M059J (cell line): ENCODE measurements at regions not wholly inside any gene's neighbourhood (a gene's known extent, or its start where the extent isn't known, plus 50 kb on each side); places are given as distances from the start of the nearest gene placed in this dataset.
"Not testable (repeated sequence)": the region's sequence is repeated elsewhere in the genome, so short reads cannot be mapped to it uniquely, and the experiment has no call there.

ENCODE experiments used
- DNase-seq: peaks from one replicate; pipeline ENCODE4 v3.0.0-alpha.2; 2012; ENCODE audit warnings: low read depth

DNA sequence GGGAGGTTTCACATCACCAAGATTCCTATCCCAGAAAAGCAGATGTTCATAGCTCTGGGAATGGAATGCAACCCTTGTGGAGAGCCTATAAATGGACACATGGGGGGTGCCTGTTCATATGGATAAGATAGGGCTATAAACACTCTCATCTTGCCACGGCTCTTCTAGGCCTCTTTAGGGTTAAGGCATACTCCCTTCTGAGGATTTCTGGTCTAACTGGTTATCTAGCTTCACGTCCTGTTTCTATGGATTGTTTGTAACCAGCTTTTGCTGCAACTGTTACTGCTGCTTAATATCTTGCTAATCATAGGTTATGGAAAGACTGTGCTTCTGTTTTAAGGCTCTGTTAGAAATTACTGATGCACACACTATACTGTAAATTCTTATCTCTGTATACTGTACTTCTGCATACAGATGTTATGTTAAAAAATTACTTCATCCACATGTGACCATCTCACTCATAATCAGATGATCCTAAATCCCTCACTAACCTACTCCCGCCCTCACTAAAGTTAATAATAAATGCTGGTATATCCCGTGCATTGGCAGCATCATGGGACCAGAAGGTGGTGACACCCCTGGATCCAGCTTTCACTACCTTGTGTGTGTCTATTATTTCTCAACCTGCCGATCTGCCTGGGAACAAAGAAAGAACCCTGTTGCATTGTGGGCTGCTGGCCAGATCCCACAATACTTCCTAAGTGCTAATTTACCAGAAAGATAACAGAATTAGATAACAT is 68.7 kb downstream of the PRKAB2 start:
- not testable (repeated sequence) for DNase-seq

DNA sequence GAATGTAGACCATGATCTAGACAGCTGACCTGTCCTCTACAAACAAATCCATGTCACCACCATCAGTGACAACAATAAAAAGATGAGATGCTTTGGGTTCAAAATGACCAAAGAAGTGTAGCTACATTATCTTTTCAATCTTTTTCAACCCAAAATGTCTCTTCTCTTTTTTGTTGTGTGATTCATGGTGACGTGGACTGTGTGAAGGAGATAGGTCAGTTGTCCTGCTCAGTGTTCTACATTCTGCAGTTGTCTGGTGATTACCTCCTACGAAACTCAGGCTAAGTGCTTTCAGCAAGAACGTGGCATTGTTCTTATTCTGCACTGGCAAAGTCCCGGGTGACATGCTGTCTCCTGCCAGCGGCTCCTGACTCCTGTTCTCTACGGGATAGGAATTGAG is 73.1 kb downstream of the PRKAB2 start:
- peak; percentile 54 for DNase-seq

- peak; percentile 46 for DNase-seq
Observed at GRCh38 chr1:147098338-147098973, 73.8 kb downstream of the PRKAB2 start.

GRCh38 chr1:147095691-147096090 is 76.6 kb downstream of the PRKAB2 start:
- DNase-seq = no peak

GRCh38 chr1:147091801-147092200 is 80.5 kb downstream of the PRKAB2 start:
- DNase-seq = no peak

GRCh38 chr1:147089457-147089856 is 82.8 kb downstream of the PRKAB2 start:
- no peak for DNase-seq

GRCh38 chr1:147086129-147086528 is 86.1 kb downstream of the PRKAB2 start:
- no peak for DNase-seq

- peak; percentile 92 for DNase-seq
Observed at GRCh38 chr1:147084273-147085096, 87.8 kb downstream of the PRKAB2 start.

- no peak for DNase-seq
Observed at GRCh38 chr1:147083919-147084272, 88.4 kb downstream of the PRKAB2 start.

DNA sequence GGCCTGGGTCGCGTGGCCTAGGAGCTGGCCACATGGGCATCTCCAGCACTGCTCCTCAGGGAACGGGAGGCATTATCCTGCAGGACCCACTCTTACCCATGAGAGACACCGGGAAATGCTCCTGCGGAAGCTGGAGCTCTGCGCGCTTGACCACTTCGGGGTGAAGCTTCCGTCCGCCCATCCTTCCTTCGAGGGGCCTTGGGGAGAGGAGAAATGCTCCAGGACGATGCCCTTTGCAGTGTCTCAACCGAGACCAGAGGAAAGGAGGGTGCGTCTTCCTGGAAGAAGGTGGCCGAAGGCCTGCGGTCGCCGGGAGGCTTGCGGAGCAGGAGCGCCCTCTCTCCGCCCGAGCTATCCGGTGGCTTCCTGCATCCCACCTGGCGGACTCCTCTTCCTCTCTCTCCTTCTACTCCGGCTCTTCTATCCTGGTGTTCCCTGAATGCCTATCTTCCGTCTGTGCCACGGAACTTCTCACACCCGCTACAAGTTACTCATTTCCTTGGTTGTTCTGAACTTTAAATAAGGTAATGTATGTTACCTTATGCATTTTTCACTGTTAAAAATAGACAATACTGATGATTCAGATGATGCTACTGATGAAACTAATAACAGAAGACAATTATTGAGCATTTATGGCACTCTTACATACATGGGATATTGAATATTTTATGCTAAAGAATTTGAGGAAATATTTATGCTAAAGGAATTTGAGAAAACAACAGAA is 91.4 kb downstream of the PRKAB2 start:
- DNase-seq = no peak

- no peak for DNase-seq
Observed at GRCh38 chr1:147080006-147080661, 92.1 kb downstream of the PRKAB2 start.

- no peak for DNase-seq
Observed at GRCh38 chr1:147079400-147080005, 92.8 kb downstream of the PRKAB2 start.

DNA sequence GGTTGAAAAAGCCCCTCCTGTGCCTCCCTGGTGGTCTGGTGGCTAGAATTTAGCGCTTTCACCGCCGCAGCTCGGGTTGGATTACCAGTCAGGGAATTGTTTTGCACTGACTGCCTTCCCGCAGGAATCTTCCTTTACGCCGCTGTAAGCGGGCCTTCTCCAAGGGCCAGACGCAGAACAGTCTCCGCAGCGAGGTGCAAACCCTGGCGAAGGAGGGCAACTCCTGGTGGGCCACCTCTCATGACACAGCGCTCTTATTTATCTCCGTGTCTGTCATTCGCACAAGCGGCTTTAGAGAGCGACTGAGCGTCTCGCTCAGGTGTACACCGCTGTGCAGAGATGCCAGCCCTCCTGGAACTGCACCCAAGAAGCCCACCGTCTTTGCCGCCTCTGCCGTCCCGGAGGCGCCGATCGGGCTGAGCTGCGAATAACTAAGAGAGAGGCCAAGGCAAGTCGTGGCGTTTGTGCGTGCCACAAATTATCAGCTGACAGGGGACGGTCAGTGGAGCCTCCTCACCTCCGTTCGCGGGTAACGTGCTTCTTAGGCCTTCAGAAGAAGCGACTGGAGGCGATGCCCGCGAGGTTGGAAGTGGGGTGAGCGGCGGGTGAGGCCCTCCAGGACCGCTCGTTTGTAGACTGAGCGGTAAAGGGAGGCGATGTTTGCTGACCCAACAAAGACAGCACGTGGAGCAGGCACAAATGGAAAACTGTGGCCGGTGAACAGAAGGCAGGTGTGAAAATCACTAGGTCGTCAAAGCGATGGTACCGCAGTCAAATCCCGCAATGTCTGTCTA is 93.5 kb downstream of the PRKAB2 start:
- DNase-seq = no peak

GRCh38 chr1:147077936-147078605 is 94.2 kb downstream of the PRKAB2 start:
- no peak for DNase-seq

DNA sequence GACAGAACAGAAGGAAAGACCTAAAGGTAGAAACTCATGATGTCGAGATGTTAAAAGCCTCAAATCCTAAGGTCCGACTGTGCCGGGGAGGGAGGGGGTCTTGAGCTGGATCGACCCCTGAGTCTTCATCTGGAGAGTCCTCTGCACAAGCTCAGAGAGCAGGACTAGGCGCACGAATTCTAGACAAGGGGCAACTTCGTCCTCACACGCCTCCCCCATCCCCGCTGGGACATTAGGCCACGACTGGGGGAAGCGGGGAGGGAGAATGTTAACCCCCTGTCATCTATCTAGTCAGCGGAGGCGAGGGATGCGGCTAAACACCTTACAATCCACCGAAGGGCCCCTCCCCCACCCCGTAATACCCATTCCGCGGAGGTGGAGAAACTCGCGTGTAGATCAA is 94.7 kb downstream of the PRKAB2 start:
- DNase-seq = no peak

GRCh38 chr1:147077081-147077480 is 95.2 kb downstream of the PRKAB2 start:
- DNase-seq = no peak

DNA sequence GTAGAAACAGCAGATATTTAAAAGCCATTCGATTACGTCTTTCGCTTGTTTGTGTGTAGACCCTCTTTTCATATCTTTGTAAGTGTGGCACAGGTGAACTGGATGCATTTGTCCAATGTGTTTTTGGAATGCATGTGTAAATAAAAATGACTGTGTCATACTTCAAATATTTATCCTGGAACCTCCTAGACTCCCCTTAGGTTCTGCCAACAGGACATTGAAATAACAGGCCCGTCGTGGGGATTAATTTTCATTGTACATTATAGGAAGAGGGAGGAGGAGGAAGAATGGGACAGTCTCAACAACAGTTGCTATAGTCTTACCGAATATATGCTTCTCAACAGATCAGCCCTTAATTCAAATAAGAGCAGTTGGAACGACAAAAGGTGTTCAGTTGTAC is 95.8 kb downstream of the PRKAB2 start:
- DNase-seq = no peak

- peak; percentile 7 for DNase-seq
Observed at GRCh38 chr1:147072482-147073432, 99.5 kb downstream of the PRKAB2 start.

GRCh38 chr1:147071142-147071541 is 101.1 kb downstream of the PRKAB2 start:
- DNase-seq = no peak
